NT2/D1 (cell line): ENCODE measurements at regions not wholly inside any gene's neighbourhood (a gene's known extent, or its start where the extent isn't known, plus 50 kb on each side); places are given as distances from the start of the nearest gene placed in this dataset.
"Not testable (repeated sequence)": the region's sequence is repeated elsewhere in the genome, so short reads cannot be mapped to it uniquely, and the experiment has no call there.

Source experiments
- SUZ12 ChIP-seq: IDR thresholded peaks from 2 replicates; pipeline ENCODE4 v1.6.1; 2011; ENCODE audit not compliant: insufficient read length, insufficient read depth; ENCODE audit errors: extremely low read depth
- YY1 ChIP-seq: IDR thresholded peaks from 2 replicates; pipeline ENCODE4 v1.6.1; 2011; ENCODE audit not compliant: insufficient read length, insufficient read depth
- ZNF274 ChIP-seq: IDR thresholded peaks from 2 replicates; pipeline ENCODE4 v1.6.1; 2011; ENCODE audit warnings: mild to moderate bottlenecking, low read depth, low read length

DNA sequence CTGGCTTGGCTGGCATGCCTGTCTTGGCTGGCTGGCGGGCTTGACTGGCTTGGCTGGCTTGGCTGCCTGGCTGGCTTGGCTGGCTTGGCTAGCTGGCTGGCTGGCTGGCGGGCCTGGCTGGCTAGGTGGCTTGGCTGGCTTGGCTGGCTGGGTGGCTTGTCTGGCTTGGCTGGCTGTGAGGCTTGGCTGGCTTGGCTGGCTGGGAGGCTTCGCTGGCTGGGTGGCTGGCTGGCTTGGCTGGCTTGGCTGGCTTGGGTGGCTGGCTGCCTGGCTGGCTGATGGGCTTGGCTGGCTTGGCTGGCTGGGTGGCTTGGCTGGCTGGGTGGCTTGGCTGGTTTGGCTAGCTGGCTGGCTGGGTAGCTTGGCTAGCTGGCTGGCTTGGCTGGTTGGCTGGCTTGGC lies 2827.9 kb downstream of the RPIA start:
- not testable (repeated sequence) for TF ChIP-seq ZNF274, YY1, SUZ12
